Suprapubic skin (tissue), 4 donors: ENCODE measurements at regions not wholly inside any gene's neighbourhood (a gene's known extent, or its start where the extent isn't known, plus 50 kb on each side); places are given as distances from the start of the nearest gene placed in this dataset.
"Not testable (repeated sequence)": the region's sequence is repeated elsewhere in the genome, so short reads cannot be mapped to it uniquely, and the experiment has no call there.

Experiments
- CTCF ChIP-seq, 2 donors: fragments of 200-600 bp in 1 of 2; fragments of 450-650 bp in 1 of 2; sonication (generic) in 1 of 2; IDR thresholded peaks; one replicate each; pipeline ENCODE4 v1.5.1; 2016 to 2019; ENCODE audit warnings: antibody characterized with exemption in 2 of 2, mild to moderate bottlenecking in 1 of 2, moderate library complexity in 1 of 2
- EP300 ChIP-seq: sonication (generic); formaldehyde crosslinking; IDR thresholded peaks from one replicate; pipeline ENCODE4 v1.6.1; 2017; ENCODE audit warnings: antibody characterized with exemption
- POLR2A ChIP-seq, 2 donors: fragments of 450-650 bp; IDR thresholded peaks; one replicate each; pipeline ENCODE4 v1.6.1; 2017; ENCODE audit warnings: antibody characterized with exemption in 2 of 2, mild to moderate bottlenecking in 2 of 2, moderate library complexity in 2 of 2
- POLR2AphosphoS5 ChIP-seq, 3 donors: sonication (generic); formaldehyde crosslinking; IDR thresholded peaks; one replicate each; pipeline ENCODE4 v1.6.1; 2017; ENCODE audit warnings: antibody characterized with exemption in 3 of 3

- TF ChIP-seq CTCF (IDR thresholded peaks at IDR 0.05); POLR2AphosphoS5 (IDR thresholded peaks at IDR 0.05); POLR2A (IDR thresholded peaks at IDR 0.05); EP300: not testable (repeated sequence)
Observed at GRCh38 chr17:20898726-20899125, 144.1 kb downstream of the USP22 start.
